Rectal smooth muscle tissue (tissue), 1 donor: ENCODE measurements at regions not wholly inside any gene's neighbourhood (a gene's known extent, or its start where the extent isn't known, plus 50 kb on each side); places are given as distances from the start of the nearest gene placed in this dataset.

Experiments
- H3K27ac ChIP-seq: one replicate; pipeline ENCODE4 v1.7.0; 2013; ENCODE audit warnings: low read depth, low read length, inconsistent platforms
- H3K27me3 ChIP-seq: one replicate; pipeline ENCODE4 v1.7.0; 2013; ENCODE audit warnings: low read length; ENCODE audit not compliant: control insufficient read depth, insufficient read depth
- H3K36me3 ChIP-seq: one replicate; pipeline ENCODE4 v1.7.0; 2013; ENCODE audit warnings: low read length; ENCODE audit not compliant: control insufficient read depth, insufficient read depth
- H3K4me1 ChIP-seq: one replicate; pipeline ENCODE4 v1.7.0; 2013; ENCODE audit warnings: low read length; ENCODE audit not compliant: control insufficient read depth, insufficient read depth
- H3K4me3 ChIP-seq: one replicate; pipeline ENCODE4 v1.7.0; 2013; ENCODE audit warnings: low read length
- H3K9ac ChIP-seq: one replicate; pipeline ENCODE4 v1.7.0; 2013; ENCODE audit warnings: low read length

GRCh38 chr5:158320178-158320674, 461.3 kb upstream of the CLINT1 start:
- H3K9ac ChIP-seq: no peak overlapping the region
- no peak overlapping the region for H3K4me3 ChIP-seq
- H3K27me3 ChIP-seq: no peaks in the 10 kb centered on the region
- no peaks in the 10 kb centered on the region for H3K36me3 ChIP-seq
- peaks cover 3% of the 10 kb centered on the region for H3K4me1 ChIP-seq
- no peak overlapping the region for H3K27ac ChIP-seq

GRCh38 chr5:158317507-158317906, 458.6 kb upstream of the CLINT1 start:
- Histone ChIP-seq H3K27ac (no peak overlapping the region), H3K9ac (no peak overlapping the region), H3K4me3 (no peak overlapping the region), H3K4me1 (peaks cover 3% of the 10 kb centered on the region), H3K27me3 (no peaks in the 10 kb centered on the region), H3K36me3 (no peaks in the 10 kb centered on the region)

- Histone ChIP-seq H3K4me1 (no peaks in the 10 kb centered on the region), H3K27ac (no peak overlapping the region), H3K27me3 (no peaks in the 10 kb centered on the region), H3K9ac (no peak overlapping the region), H3K36me3 (no peaks in the 10 kb centered on the region), H3K4me3 (no peak overlapping the region)
These were observed 455.0 kb upstream of the CLINT1 start for GRCh38 chr5:158313733-158314464.

GRCh38 chr5:158313027-158313732, 454.2 kb upstream of the CLINT1 start:
- no peak overlapping the region for H3K27ac ChIP-seq

GRCh38 chr5:158309088-158309807, 450.3 kb upstream of the CLINT1 start:
- no peaks in the 10 kb centered on the region for H3K4me1 ChIP-seq
- no peak overlapping the region for H3K27ac ChIP-seq
- H3K36me3 ChIP-seq: no peaks in the 10 kb centered on the region
- no peaks in the 10 kb centered on the region for H3K27me3 ChIP-seq
- no peak overlapping the region for H3K4me3 ChIP-seq
- H3K9ac ChIP-seq: no peak overlapping the region

More at GRCh38 chr5:158313027-158313732, 454.2 kb upstream of the CLINT1 start:
- H3K4me3 ChIP-seq: no peak overlapping the region
- H3K4me1 ChIP-seq: no peaks in the 10 kb centered on the region
- H3K27me3 ChIP-seq: no peaks in the 10 kb centered on the region
- no peaks in the 10 kb centered on the region for H3K36me3 ChIP-seq
- H3K9ac ChIP-seq: no peak overlapping the region

- no peaks in the 10 kb centered on the region for H3K27me3 ChIP-seq
- no peaks in the 10 kb centered on the region for H3K4me1 ChIP-seq
- H3K27ac ChIP-seq: no peak overlapping the region
- no peaks in the 10 kb centered on the region for H3K36me3 ChIP-seq
- no peak overlapping the region for H3K9ac ChIP-seq
- no peak overlapping the region for H3K4me3 ChIP-seq
These were observed 449.6 kb upstream of the CLINT1 start for GRCh38 chr5:158308429-158309025.

- Histone ChIP-seq H3K4me3 (no peak overlapping the region), H3K36me3 (no peaks in the 10 kb centered on the region), H3K27me3 (no peaks in the 10 kb centered on the region), H3K9ac (no peak overlapping the region), H3K27ac (no peak overlapping the region), H3K4me1 (no peaks in the 10 kb centered on the region)
These were observed 446.9 kb upstream of the CLINT1 start for GRCh38 chr5:158305861-158306260.

- Histone ChIP-seq H3K9ac (no peak overlapping the region), H3K4me3 (no peak overlapping the region), H3K36me3 (no peaks in the 10 kb centered on the region), H3K4me1 (no peaks in the 10 kb centered on the region), H3K27me3 (no peaks in the 10 kb centered on the region), H3K27ac (no peak overlapping the region)
These were observed 445.7 kb upstream of the CLINT1 start for GRCh38 chr5:158304607-158305006.

- no peaks in the 10 kb centered on the region for H3K4me1 ChIP-seq
- no peak overlapping the region for H3K27ac ChIP-seq
- H3K9ac ChIP-seq: no peak overlapping the region
- no peak overlapping the region for H3K4me3 ChIP-seq
- H3K27me3 ChIP-seq: no peaks in the 10 kb centered on the region
- no peaks in the 10 kb centered on the region for H3K36me3 ChIP-seq
These were observed 444.9 kb upstream of the CLINT1 start for GRCh38 chr5:158303883-158304282.

- Histone ChIP-seq H3K4me1 (no peaks in the 10 kb centered on the region), H3K36me3 (no peaks in the 10 kb centered on the region), H3K27me3 (no peaks in the 10 kb centered on the region), H3K9ac (no peak overlapping the region), H3K4me3 (no peak overlapping the region), H3K27ac (no peak overlapping the region)
These were observed 444.3 kb upstream of the CLINT1 start for GRCh38 chr5:158303275-158303674.

GRCh38 chr5:158302029-158302428, 443.1 kb upstream of the CLINT1 start:
- Histone ChIP-seq H3K4me1 (no peaks in the 10 kb centered on the region), H3K9ac (no peak overlapping the region), H3K4me3 (no peak overlapping the region), H3K27me3 (no peaks in the 10 kb centered on the region), H3K27ac (no peak overlapping the region), H3K36me3 (no peaks in the 10 kb centered on the region)

GRCh38 chr5:158301186-158301585, 442.2 kb upstream of the CLINT1 start:
- no peak overlapping the region for H3K4me3 ChIP-seq
- no peaks in the 10 kb centered on the region for H3K36me3 ChIP-seq
- no peaks in the 10 kb centered on the region for H3K27me3 ChIP-seq
- H3K27ac ChIP-seq: no peak overlapping the region
- no peaks in the 10 kb centered on the region for H3K4me1 ChIP-seq
- H3K9ac ChIP-seq: no peak overlapping the region
